ENCODE measurements at regions not wholly inside any gene's neighbourhood (a gene's known extent, or its start where the extent isn't known, plus 50 kb on each side); places are given as distances from the start of the nearest gene placed in this dataset.

- TF ChIP-seq CTCF (IDR thresholded peaks at IDR 0.05): no peak
- TF ChIP-seq POLR2AphosphoS5 (IDR thresholded peaks at IDR 0.05): no peak
Measured at GRCh38 chr6:18640134-18640533, 253.0 kb downstream of the RNF144B start.

All from upper lobe of left lung (tissue), 4 donors.